ENCODE measurements at regions not wholly inside any gene's neighbourhood (a gene's known extent, or its start where the extent isn't known, plus 50 kb on each side); places are given as distances from the start of the nearest gene placed in this dataset.

- TF ChIP-seq EZH2 (IDR thresholded peaks at IDR 0.05; ENCODE audit: insufficient read depth, poor library complexity, severe bottlenecking), result no peak
- no peak for TF ChIP-seq EZH2phosphoT487 (IDR thresholded peaks at IDR 0.05; ENCODE audit: insufficient read depth, low read depth)
These were observed 260.7 kb upstream of the MAN1A1 start for GRCh38 chr6:119610265-119610664.
